ENCODE measurements at regions not wholly inside any gene's neighbourhood (a gene's known extent, or its start where the extent isn't known, plus 50 kb on each side); places are given as distances from the start of the nearest gene placed in this dataset.

GRCh38 chr3:89802881-89803280 lies 695.5 kb downstream of the EPHA3 start:
- Histone ChIP-seq H3K36me3 (ENCODE audit: insufficient read depth, low read length) (no peaks in the 10 kb centered on the region), H3K9me3 (ENCODE audit: low read length) (no peaks in the 10 kb centered on the region), H3K4me2 (ENCODE audit: low read length) (no peak overlapping the region), H3K79me2 (replicated peaks; ENCODE audit: insufficient read depth, low read length) (no peaks in the 10 kb centered on the region), H3K9me2 (ENCODE audit: insufficient read depth, low read length) (no peaks in the 10 kb centered on the region), H2AFZ (ENCODE audit: low read depth, low read length) (no peak overlapping the region), H3F3A (ENCODE audit: insufficient read depth, low read length, poor library complexity, severe bottlenecking) (no peaks in the 10 kb centered on the region), H3K27me3 (ENCODE audit: insufficient read depth, low read depth, low read length) (no peaks in the 10 kb centered on the region), H3K4me3 (ENCODE audit: low read length) (no peak overlapping the region), H4K20me1 (ENCODE audit: insufficient read depth) (no peaks in the 10 kb centered on the region), H3K27ac (ENCODE audit: low read length) (no peak overlapping the region), H3K9ac (ENCODE audit: low read length) (no peak overlapping the region)
- no peak for TF ChIP-seq TAF1 (IDR thresholded peaks at IDR 0.05; ENCODE audit: low read depth)
- TF ChIP-seq POLR2AphosphoS5 (IDR thresholded peaks at IDR 0.05) = no peak
- no peak for TF ChIP-seq REST (IDR thresholded peaks at IDR 0.05; ENCODE audit: borderline replicate concordance)
- no peak for TF ChIP-seq SMC3 (conservative IDR thresholded peaks at IDR 0.05; ENCODE audit: poor library complexity)
- no peak for TF ChIP-seq EZH2 (IDR thresholded peaks at IDR 0.05; ENCODE audit: borderline replicate concordance, insufficient read depth, low read length, poor library complexity, severe bottlenecking)
- TF ChIP-seq MXI1 (conservative IDR thresholded peaks at IDR 0.05; ENCODE audit: poor library complexity, severe bottlenecking) = no peak
- TF ChIP-seq RAD21 (conservative IDR thresholded peaks at IDR 0.05) = no peak
- TF ChIP-seq EP300 (conservative IDR thresholded peaks at IDR 0.05; ENCODE audit: poor library complexity, severe bottlenecking) = no peak

GRCh38 chr3:89803711-89804110 lies 696.3 kb downstream of the EPHA3 start:
- H2AFZ ChIP-seq (ENCODE audit: low read depth, low read length) = no peak overlapping the region
- H3K4me3 ChIP-seq (ENCODE audit: low read length) = no peak overlapping the region
- H3K27me3 ChIP-seq (ENCODE audit: insufficient read depth, low read depth, low read length) = no peaks in the 10 kb centered on the region
- H3K27ac ChIP-seq (ENCODE audit: low read length) = no peak overlapping the region
- no peaks in the 10 kb centered on the region for H3F3A ChIP-seq (ENCODE audit: insufficient read depth, low read length, poor library complexity, severe bottlenecking)
- no peaks in the 10 kb centered on the region for H4K20me1 ChIP-seq (ENCODE audit: insufficient read depth)
- no peaks in the 10 kb centered on the region for H3K9me2 ChIP-seq (ENCODE audit: insufficient read depth, low read length)
- TF ChIP-seq MXI1 (conservative IDR thresholded peaks at IDR 0.05; ENCODE audit: poor library complexity, severe bottlenecking) (no peak), CTCF (IDR thresholded peaks at IDR 0.05; ENCODE audit: poor library complexity, severe bottlenecking) (no peak), REST (IDR thresholded peaks at IDR 0.05; ENCODE audit: borderline replicate concordance) (no peak), EZH2 (IDR thresholded peaks at IDR 0.05; ENCODE audit: borderline replicate concordance, insufficient read depth, low read length, poor library complexity, severe bottlenecking) (no peak), RAD21 (conservative IDR thresholded peaks at IDR 0.05) (no peak), SMC3 (conservative IDR thresholded peaks at IDR 0.05; ENCODE audit: poor library complexity) (no peak), POLR2AphosphoS5 (IDR thresholded peaks at IDR 0.05) (no peak), EP300 (conservative IDR thresholded peaks at IDR 0.05; ENCODE audit: poor library complexity, severe bottlenecking) (no peak), TAF1 (IDR thresholded peaks at IDR 0.05; ENCODE audit: low read depth) (no peak)
- H3K9me3 ChIP-seq (ENCODE audit: low read length) = no peaks in the 10 kb centered on the region
- H3K79me2 ChIP-seq (replicated peaks; ENCODE audit: insufficient read depth, low read length) = no peaks in the 10 kb centered on the region
- H3K9ac ChIP-seq (ENCODE audit: low read length) = no peak overlapping the region
- no peaks in the 10 kb centered on the region for H3K36me3 ChIP-seq (ENCODE audit: insufficient read depth, low read length)
- H3K4me2 ChIP-seq (ENCODE audit: low read length) = no peak overlapping the region
